ENCODE measurements at regions not wholly inside any gene's neighbourhood (a gene's known extent, or its start where the extent isn't known, plus 50 kb on each side); places are given as distances from the start of the nearest gene placed in this dataset.

GRCh38 chr6:91079969-91080368, 493.1 kb upstream of the MAP3K7 start:
- Histone ChIP-seq H3K9me3 (no peaks in the 10 kb centered on the region), H3K36me3 (ENCODE audit: control insufficient read depth, insufficient read depth, low read length) (no peaks in the 10 kb centered on the region), H3K27me3 (replicated peaks; ENCODE audit: control insufficient read depth, insufficient read depth, low read length) (no peaks in the 10 kb centered on the region), H3K4me1 (0 out of 2 replicates have a peak, but pooled peaks cover 15% of the 10 kb centered on the region), H3K4me3 (ENCODE audit: low read depth, low read length) (no peak overlapping the region)
- Mint-ChIP-seq H3K4me1 (ENCODE audit: low read depth, unreplicated experiment) (peaks cover 6% of the 10 kb centered on the region), H3K4me3 (ENCODE audit: unreplicated experiment) (no peak overlapping the region), H3K9me3 (ENCODE audit: unreplicated experiment) (no peaks in the 10 kb centered on the region), H3K36me3 (ENCODE audit: insufficient read depth, unreplicated experiment) (no peaks in the 10 kb centered on the region), H3K27ac (ENCODE audit: unreplicated experiment) (no peak overlapping the region), H3K27me3 (ENCODE audit: insufficient read depth, unreplicated experiment) (no peaks in the 10 kb centered on the region)
- ChIA-PET CTCF (no interaction called here), POLR2A (no interaction called here)
- intact Hi-C loops (cut with micrococcal nuclease; ENCODE audit: unreplicated experiment): loop anchor here (2.0 to 5.0 kb wide), 3 partner anchors 95 to 307 kb away; no protein-coding TSS in a partner anchor
- TF ChIP-seq CTCF (IDR thresholded peaks at IDR 0.05; ENCODE audit: insufficient read depth in 1 of 2, low read depth in 1 of 2, low read length in 1 of 2, severe bottlenecking in 1 of 2, unreplicated experiment in 1 of 2): no peak
- DNase-seq: no peak
- BruUV-seq (replicated peaks): no TSS peak

- peaks cover 6% of the 10 kb centered on the region for H3K4me1 Mint-ChIP-seq (ENCODE audit: low read depth, unreplicated experiment)
- intact Hi-C loops (cut with micrococcal nuclease; ENCODE audit: unreplicated experiment): no loop called here
- H3K27me3 Mint-ChIP-seq (ENCODE audit: insufficient read depth, unreplicated experiment): no peaks in the 10 kb centered on the region
- H3K9me3 Mint-ChIP-seq (ENCODE audit: unreplicated experiment): no peaks in the 10 kb centered on the region
- CTCF ChIA-PET: no interaction called here
- DNase-seq: peak in 1 of 2 experiments; percentile 6
- H3K27me3 ChIP-seq (replicated peaks; ENCODE audit: control insufficient read depth, insufficient read depth, low read length): no peaks in the 10 kb centered on the region
- no peaks in the 10 kb centered on the region for H3K36me3 ChIP-seq (ENCODE audit: control insufficient read depth, insufficient read depth, low read length)
- no peak overlapping the region for H3K4me3 ChIP-seq (ENCODE audit: low read depth, low read length)
- H3K27ac Mint-ChIP-seq (ENCODE audit: unreplicated experiment): no peak overlapping the region
- H3K36me3 Mint-ChIP-seq (ENCODE audit: insufficient read depth, unreplicated experiment): no peaks in the 10 kb centered on the region
- POLR2A ChIA-PET: no interaction called here
- no peak overlapping the region for H3K4me3 Mint-ChIP-seq (ENCODE audit: unreplicated experiment)
- BruUV-seq (replicated peaks): no TSS peak
- no peak for TF ChIP-seq CTCF (IDR thresholded peaks at IDR 0.05; ENCODE audit: insufficient read depth in 1 of 2, low read depth in 1 of 2, low read length in 1 of 2, severe bottlenecking in 1 of 2, unreplicated experiment in 1 of 2)
- 0 out of 2 replicates have a peak, but pooled peaks cover 11% of the 10 kb centered on the region for H3K4me1 ChIP-seq
- H3K9me3 ChIP-seq: no peaks in the 10 kb centered on the region
Observed at GRCh38 chr6:91075244-91075976, 488.5 kb upstream of the MAP3K7 start.

GRCh38 chr6:91063362-91063761, 476.5 kb upstream of the MAP3K7 start:
- Histone ChIP-seq H3K9me3 (no peaks in the 10 kb centered on the region), H3K4me1 (no peaks in the 10 kb centered on the region), H3K36me3 (ENCODE audit: control insufficient read depth, insufficient read depth, low read length) (no peaks in the 10 kb centered on the region), H3K4me3 (ENCODE audit: low read depth, low read length) (no peak overlapping the region), H3K27me3 (replicated peaks; ENCODE audit: control insufficient read depth, insufficient read depth, low read length) (no peaks in the 10 kb centered on the region)
- intact Hi-C loops (cut with micrococcal nuclease; ENCODE audit: unreplicated experiment): no loop called here
- Mint-ChIP-seq H3K9me3 (ENCODE audit: unreplicated experiment) (no peaks in the 10 kb centered on the region), H3K27me3 (ENCODE audit: insufficient read depth, unreplicated experiment) (no peaks in the 10 kb centered on the region), H3K4me1 (ENCODE audit: low read depth, unreplicated experiment) (peaks cover 7% of the 10 kb centered on the region), H3K4me3 (ENCODE audit: unreplicated experiment) (no peak overlapping the region), H3K36me3 (ENCODE audit: insufficient read depth, unreplicated experiment) (no peaks in the 10 kb centered on the region), H3K27ac (ENCODE audit: unreplicated experiment) (no peak overlapping the region)
- no TSS peak for BruUV-seq (replicated peaks)
- CTCF ChIA-PET: no interaction called here
- POLR2A ChIA-PET: no interaction called here
- DNase-seq: no peak
- TF ChIP-seq CTCF (IDR thresholded peaks at IDR 0.05; ENCODE audit: insufficient read depth in 1 of 2, low read depth in 1 of 2, low read length in 1 of 2, severe bottlenecking in 1 of 2, unreplicated experiment in 1 of 2): no peak

All from Caco-2 (cell line).